HepG2 (cell line): ENCODE measurements at regions not wholly inside any gene's neighbourhood (a gene's known extent, or its start where the extent isn't known, plus 50 kb on each side); places are given as distances from the start of the nearest gene placed in this dataset.

Source experiments
- ATAC-seq: fragments of 200-7000 bp; cut with Tn5 transposase; 3 replicates; pipeline ENCODE4 v1.9.1; 2020; ENCODE audit warnings: mild to moderate bottlenecking, moderate library complexity
- BruUV-seq: library from RNA; stranded (reverse); fragments of 400-500 nt; replicated peaks from 2 replicates; lab custom pipeline; 2021; lab: Mats Ljungman, UMichigan
- CTCF ChIA-PET: fragments of 300-600 bp; formaldehyde crosslinking; extraction: SDS; loops from one replicate; lab custom pipeline; 2021; ENCODE audit warnings: low total read pairs, inconsistent platforms, low intra/inter-chr PET ratio; lab: Yijun Ruan, JAX
- POLR2A ChIA-PET: fragments of 350-600 bp; sonication (Branson Sonifier 250); formaldehyde crosslinking; loops from one replicate; lab custom pipeline; 2020; ENCODE audit warnings: antibody characterized with exemption, inconsistent platforms; lab: Yijun Ruan, JAX
- DNase-seq: peaks from one replicate; pipeline ENCODE4 v3.0.0-alpha.2; 2015; ENCODE audit warnings: low spot score
- FAIRE-seq: peaks from 3 replicates; lab custom pipeline; 2011; peaks lifted over from hg19 to GRCh38; lab: Jason Lieb, UNC
- H2AFZ ChIP-seq: one replicate; pipeline ENCODE4 v1.6.1; 2011; ENCODE audit warnings: low read length, inconsistent platforms
- H3K27ac ChIP-seq: fragments of 300-600 bp; 3 replicates; pipeline ENCODE4 v1.8.0; 2011; ENCODE audit warnings: mixed run types, mild to moderate bottlenecking, mixed read lengths, low read length, inconsistent platforms; ENCODE audit not compliant: insufficient read depth; ENCODE audit errors: extremely low read length
- H3K27me3 ChIP-seq, 2 experiments: fragments of 200-600 bp in 1 of 2; 2 replicates in 1 of 2; 3 replicates in 1 of 2; pipeline versions ENCODE4 v1.6.0 to v1.8.0; 2011; ENCODE audit warnings: low read length in 2 of 2, mild to moderate bottlenecking in 2 of 2, moderate library complexity in 2 of 2, inconsistent platforms in 1 of 2; ENCODE audit not compliant: insufficient read depth in 2 of 2, control insufficient read depth in 1 of 2
- H3K36me3 ChIP-seq, 2 experiments: fragments of 200-600 bp in 1 of 2; replicated peaks in 1 of 2; 2 replicates in 1 of 2; 3 replicates in 1 of 2; pipeline versions ENCODE4 v1.5.1 to v1.8.0; 2011; ENCODE audit warnings: low read length in 2 of 2, inconsistent platforms in 1 of 2; ENCODE audit not compliant: insufficient read depth in 2 of 2, control insufficient read depth in 1 of 2
- H3K4me1 ChIP-seq: 2 replicates; pipeline ENCODE4 v1.5.1; 2012; ENCODE audit warnings: low read length, inconsistent platforms; ENCODE audit not compliant: insufficient read depth
- H3K4me2 ChIP-seq: 2 replicates; pipeline ENCODE4 v1.6.0; 2011; ENCODE audit warnings: low read depth, low read length, inconsistent platforms
- H3K4me3 ChIP-seq, 3 experiments: fragments of 200-600 bp in 1 of 3; sonication (generic), shearing (Covaris generic) in 1 of 3; replicated peaks in 1 of 3; 2 replicates each; pipeline ENCODE4 v1.5.1; 2011 to 2016; ENCODE audit warnings: low read length in 3 of 3, inconsistent platforms in 2 of 3, low read depth in 2 of 3, mild to moderate bottlenecking in 2 of 3, control low read depth in 1 of 3, mixed read lengths in 1 of 3; ENCODE audit not compliant: insufficient read depth in 1 of 3
- H3K79me2 ChIP-seq: one replicate; pipeline ENCODE4 v1.6.1; 2011; ENCODE audit warnings: low read length, inconsistent platforms; ENCODE audit not compliant: insufficient read depth
- H3K9ac ChIP-seq: 2 replicates; pipeline ENCODE4 v1.6.0; 2011; ENCODE audit warnings: mild to moderate bottlenecking, low read depth, low read length, inconsistent platforms; ENCODE audit not compliant: insufficient read depth
- H3K9me3 ChIP-seq: 2 replicates; pipeline ENCODE4 v1.5.1; 2012; ENCODE audit warnings: mild to moderate bottlenecking, low read length
- H4K20me1 ChIP-seq: 2 replicates; pipeline ENCODE4 v1.6.0; 2011; ENCODE audit warnings: inconsistent platforms, mild to moderate bottlenecking, low read length, moderate library complexity; ENCODE audit not compliant: insufficient read depth
- KLF13 ChIP-seq: sonication (generic); formaldehyde crosslinking; IDR thresholded peaks from 2 replicates; pipeline ENCODE4 v1.4.0; 2020; ENCODE audit warnings: mild to moderate bottlenecking, missing genetic modification reagents
- SIX4 ChIP-seq: sonication (generic); formaldehyde crosslinking; IDR thresholded peaks from 2 replicates; pipeline ENCODE4 v1.4.0; 2020; ENCODE audit warnings: missing genetic modification reagents
- ZKSCAN1 ChIP-seq: fragments of 150-350 bp; IDR thresholded peaks from 2 replicates; pipeline ENCODE4 v1.6.1; 2014; ENCODE audit warnings: low read length
- WGBS: methylation state at CpG from one replicate; pipeline ENCODE4 v1.1.6; 2017; ENCODE audit warnings: low lambda C conversion rate; 5-methylcytosine and 5-hydroxymethylcytosine counted together
- in situ Hi-C: cut with HindIII; loops from 2 replicates; pipeline ENCODE4 v1.10.0; 2017; ENCODE audit warnings: low pct_unique_long_range_greater_than_20kb; ENCODE audit not compliant: extremely low pct_ligation_motif_present
- intact Hi-C: fragments of 100-400 bp; cut with micrococcal nuclease; formaldehyde crosslinking; loops from one replicate; pipeline ENCODE4 v1.10.0; 2022; ENCODE audit not compliant: unreplicated experiment

GRCh38 chr10:33423154-33423529 is 88.7 kb upstream of the NRP1 start:
- no peaks in the 10 kb centered on the region for H3K79me2 ChIP-seq
- WGBS = 45% methylated on average over 5 of the region's 5 CpGs
- H3K36me3 ChIP-seq = no peaks in the 10 kb centered on the region
- in situ Hi-C loops (no loop called here), intact Hi-C loops (no loop called here)
- CTCF ChIA-PET = no interaction called here
- no peak overlapping the region for H3K27ac ChIP-seq
- no peak overlapping the region for H3K4me2 ChIP-seq
- no peak for ATAC-seq
- no peak for TF ChIP-seq KLF13 (CRISPR knock-in tag)
- TF ChIP-seq, all 625 proteins: peak for 0
- no peaks in the 10 kb centered on the region for H4K20me1 ChIP-seq
- FAIRE-seq (no peak), DNase-seq (no peak)
- no peak overlapping the region for H3K4me3 ChIP-seq
- H2AFZ ChIP-seq = no peak overlapping the region
- no peak overlapping the region for H3K9ac ChIP-seq
- no peaks in the 10 kb centered on the region for H3K9me3 ChIP-seq
- no peaks in the 10 kb centered on the region for H3K4me1 ChIP-seq
- no TSS peak for BruUV-seq
- POLR2A ChIA-PET = no interaction called here
- H3K27me3 ChIP-seq = peaks cover 0 to 4% of the 10 kb centered on the region in 2 experiments; a peak in 3 of 5 replicates

DNA sequence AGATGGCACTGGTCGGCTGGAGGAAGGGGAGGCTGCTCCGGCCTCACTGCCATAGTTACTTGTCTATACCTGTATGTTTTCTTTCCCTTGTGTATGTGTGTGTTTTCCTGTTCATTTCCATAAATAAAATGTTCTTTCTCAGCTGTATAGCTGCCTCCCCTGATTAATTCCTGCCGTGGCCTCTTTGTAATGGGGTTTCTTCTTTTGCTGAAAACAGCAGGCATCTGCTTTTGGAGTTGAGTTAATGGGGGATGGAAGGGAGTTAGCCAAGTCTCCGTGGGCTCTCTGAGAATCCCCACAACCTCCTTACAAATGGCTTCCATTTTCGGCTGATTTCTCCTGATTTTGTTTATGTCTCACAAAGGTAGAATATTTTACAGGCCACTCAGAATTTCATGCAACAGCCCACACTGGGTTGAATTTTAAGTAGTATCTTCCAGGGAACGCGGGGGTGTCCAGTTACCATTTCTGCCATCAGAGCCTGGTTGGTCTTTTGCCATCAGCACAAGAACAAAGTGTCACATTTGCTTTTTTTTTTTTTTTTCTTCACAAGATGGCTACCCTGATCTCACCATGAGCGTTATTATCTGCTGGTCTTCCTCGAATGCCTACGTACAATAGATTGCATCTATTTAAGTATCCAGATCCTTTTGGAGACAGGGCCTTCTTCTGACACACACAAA is 88.1 kb upstream of the NRP1 start:
- H3K27ac ChIP-seq = no peak overlapping the region
- H3K4me3 ChIP-seq = no peak overlapping the region
- CTCF ChIA-PET = no interaction called here
- H3K9me3 ChIP-seq = no peaks in the 10 kb centered on the region
- no peaks in the 10 kb centered on the region for H4K20me1 ChIP-seq
- intact Hi-C loops = no loop called here
- DNase-seq (no peak), ATAC-seq (no peak), FAIRE-seq (no peak)
- no peaks in the 10 kb centered on the region for H3K36me3 ChIP-seq
- POLR2A ChIA-PET = no interaction called here
- no peak overlapping the region for H3K4me2 ChIP-seq
- H3K79me2 ChIP-seq = no peaks in the 10 kb centered on the region
- in situ Hi-C loops = no loop called here
- TF ChIP-seq SIX4 (no peak), ZKSCAN1 (no peak)
- H3K27me3 ChIP-seq = peaks cover 0 to 4% of the 10 kb centered on the region in 2 experiments; a peak in 3 of 5 replicates
- BruUV-seq = no TSS peak
- WGBS = 51% methylated on average over 10 of the region's 10 CpGs
- H2AFZ ChIP-seq = no peak overlapping the region
- H3K9ac ChIP-seq = no peak overlapping the region
- no peaks in the 10 kb centered on the region for H3K4me1 ChIP-seq
